Posterior vena cava (tissue), 2 donors: ENCODE measurements at regions not wholly inside any gene's neighbourhood (a gene's known extent, or its start where the extent isn't known, plus 50 kb on each side); places are given as distances from the start of the nearest gene placed in this dataset.

ENCODE experiments used
- DNase-seq: peaks from one replicate; pipeline ENCODE4 v3.0.0-alpha.2; 2020; ENCODE audit warnings: low spot score
- intact Hi-C, 2 donors: fragments of 100-400 bp; cut with DNase I; formaldehyde crosslinking; loops; one replicate each; pipeline versions ENCODE4 v1.14.1 to v1.14.2; 2022 to 2023
- donor health status: DM: yes; HTN: yes; CAD: no.
- donor health status: DM: yes; HTN: yes; CAD: no.

GRCh38 chr2:19793132-19793750 lies 108.5 kb downstream of the TTC32 start:
- no peak for DNase-seq
- intact Hi-C loops, result no loop called here

GRCh38 chr2:19790291-19790690 lies 111.5 kb downstream of the TTC32 start:
- DNase-seq, result no peak
- intact Hi-C loops, result no loop called here

- no peak for DNase-seq
- intact Hi-C loops, result no loop called here
These were observed 114.6 kb downstream of the TTC32 start for GRCh38 chr2:19787134-19787533.

GRCh38 chr2:19786408-19787058 lies 115.2 kb downstream of the TTC32 start:
- DNase-seq, result no peak
- intact Hi-C loops, result no loop called here

GRCh38 chr2:19785867-19786266 lies 115.9 kb downstream of the TTC32 start:
- intact Hi-C loops, result no loop called here
- DNase-seq, result no peak

- no peak for DNase-seq
- intact Hi-C loops, result no loop called here
These were observed 116.3 kb downstream of the TTC32 start for GRCh38 chr2:19785447-19785846.

- intact Hi-C loops, result no loop called here
- no peak for DNase-seq
These were observed 117.3 kb downstream of the TTC32 start for GRCh38 chr2:19784456-19784855.

GRCh38 chr2:19783935-19784334 lies 117.8 kb downstream of the TTC32 start:
- DNase-seq, result no peak
- intact Hi-C loops, result no loop called here

GRCh38 chr2:19776941-19777514 lies 124.8 kb downstream of the TTC32 start:
- intact Hi-C loops, result no loop called here

GRCh38 chr2:19775838-19776237 lies 125.9 kb downstream of the TTC32 start:
- DNase-seq, result no peak
- intact Hi-C loops, result no loop called here

More at GRCh38 chr2:19776941-19777514, 124.8 kb downstream of the TTC32 start:
- no peak for DNase-seq

GRCh38 chr2:19775315-19775714 lies 126.5 kb downstream of the TTC32 start:
- DNase-seq, result no peak
- intact Hi-C loops, result no loop called here

GRCh38 chr2:19774805-19775176 lies 127.0 kb downstream of the TTC32 start:
- no peak for DNase-seq
- intact Hi-C loops, result no loop called here

GRCh38 chr2:19772981-19773380 lies 128.8 kb downstream of the TTC32 start:
- no peak for DNase-seq
- intact Hi-C loops, result no loop called here

GRCh38 chr2:19769513-19769912 lies 132.3 kb downstream of the TTC32 start:
- intact Hi-C loops, result no loop called here
- DNase-seq, result no peak

- DNase-seq, result no peak
These were observed 133.9 kb downstream of the TTC32 start for GRCh38 chr2:19767899-19768298.

GRCh38 chr2:19764998-19765397 lies 136.8 kb downstream of the TTC32 start:
- intact Hi-C loops, result no loop called here
- DNase-seq, result peak; percentile 13

More at GRCh38 chr2:19767899-19768298, 133.9 kb downstream of the TTC32 start:
- intact Hi-C loops, result no loop called here

GRCh38 chr2:19763731-19764130 lies 138.1 kb downstream of the TTC32 start:
- intact Hi-C loops, result no loop called here
- DNase-seq, result no peak

- DNase-seq, result peak; percentile 59
- intact Hi-C loops, result no loop called here
These were observed 138.7 kb downstream of the TTC32 start for GRCh38 chr2:19762959-19763605.

GRCh38 chr2:19762142-19762541 lies 139.6 kb downstream of the TTC32 start:
- intact Hi-C loops, result no loop called here
- peak; percentile 6 for DNase-seq

GRCh38 chr2:19759880-19760279 lies 141.9 kb downstream of the TTC32 start:
- intact Hi-C loops, result no loop called here
- DNase-seq, result peak; percentile 58

GRCh38 chr2:19758658-19759057 lies 143.1 kb downstream of the TTC32 start:
- no peak for DNase-seq
- intact Hi-C loops, result no loop called here
